SIG-M5 (cell line): ENCODE measurements at regions not wholly inside any gene's neighbourhood (a gene's known extent, or its start where the extent isn't known, plus 50 kb on each side); places are given as distances from the start of the nearest gene placed in this dataset.

Experiments
- DNase-seq: peaks from one replicate; lab custom pipeline; 2025; lab: John Stamatoyannopoulos, UW

GRCh38 chr21:22904385-22904784 lies 1906.2 kb downstream of the NCAM2 start:
- no peak for DNase-seq

DNA sequence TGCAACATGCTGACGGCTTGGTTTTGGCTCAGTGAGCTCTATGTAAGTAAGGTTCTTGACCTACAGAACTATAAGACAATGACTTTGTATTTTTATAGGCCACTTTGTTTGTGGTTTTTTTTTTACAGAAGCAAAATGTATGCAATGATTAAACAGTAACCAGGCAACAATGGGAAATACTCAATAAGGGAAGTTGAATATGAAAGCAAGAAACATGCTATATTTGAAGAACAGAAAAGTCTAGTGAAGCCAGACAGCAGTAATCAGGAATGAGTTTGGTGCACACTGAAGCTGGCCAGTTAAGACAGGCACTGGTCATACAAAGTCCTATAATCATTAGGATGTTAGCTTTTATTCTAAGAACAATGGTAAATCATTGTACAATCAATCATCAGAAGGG lies 1926.8 kb downstream of the NCAM2 start:
- DNase-seq: no peak

GRCh38 chr21:22927469-22927868 lies 1929.3 kb downstream of the NCAM2 start:
- DNase-seq: no peak

- no peak for DNase-seq
These were observed 1943.7 kb downstream of the NCAM2 start for GRCh38 chr21:22941779-22942490.

GRCh38 chr21:22955559-22955958 lies 1957.3 kb downstream of the NCAM2 start:
- no peak for DNase-seq

- no peak for DNase-seq
These were observed 1963.0 kb downstream of the NCAM2 start for GRCh38 chr21:22961258-22961657.

DNA sequence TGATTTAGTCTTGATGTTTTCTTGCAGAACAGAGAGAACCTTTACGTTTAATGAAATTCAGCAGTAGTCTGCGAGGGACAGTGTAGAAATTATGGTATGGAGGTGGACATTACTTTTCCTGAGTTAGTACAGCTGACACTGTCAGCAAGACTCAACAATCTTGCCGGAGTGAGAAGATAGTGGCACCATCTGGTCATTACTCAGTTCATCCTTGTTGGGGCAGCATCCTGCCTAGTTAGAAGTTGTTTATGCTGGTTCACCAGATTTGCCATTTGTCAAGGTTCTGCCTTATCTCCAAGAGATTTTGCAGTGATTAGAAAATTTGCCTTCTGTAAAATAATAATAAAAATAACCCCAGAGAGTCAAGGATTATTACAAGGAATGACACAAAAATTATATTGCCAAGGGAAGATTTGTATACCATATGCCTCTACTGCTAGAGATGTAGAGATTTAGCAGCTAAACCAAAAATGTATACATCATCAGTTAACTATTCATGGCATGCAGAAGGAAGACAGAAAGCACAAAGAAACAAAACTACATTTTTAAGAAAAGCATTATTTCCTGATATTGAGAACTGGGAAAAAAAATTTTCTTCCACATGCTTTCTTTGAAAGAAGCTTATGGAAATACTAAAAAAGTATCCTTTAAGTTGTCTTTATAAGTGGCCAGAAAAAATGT lies 1967.4 kb downstream of the NCAM2 start:
- no peak for DNase-seq

DNA sequence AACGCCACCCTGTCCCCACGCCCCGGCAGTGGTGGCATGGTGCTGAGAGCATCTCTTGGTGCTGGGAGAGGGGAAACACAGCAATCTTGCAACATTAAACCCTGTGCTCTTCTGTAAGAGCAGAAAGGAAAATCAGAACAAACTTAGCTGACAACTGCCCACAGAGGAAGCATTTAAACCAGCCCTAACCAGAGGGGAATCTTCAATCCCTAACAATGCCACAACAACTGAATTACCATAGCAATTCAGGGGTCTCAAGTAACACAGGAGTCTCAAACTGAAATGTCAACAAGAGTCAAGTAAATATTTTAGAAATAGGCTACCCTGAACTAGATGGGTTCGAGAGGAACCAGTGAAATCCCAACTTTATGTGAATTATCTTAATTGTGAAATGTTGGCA lies 1983.6 kb downstream of the NCAM2 start:
- no peak for DNase-seq

DNA sequence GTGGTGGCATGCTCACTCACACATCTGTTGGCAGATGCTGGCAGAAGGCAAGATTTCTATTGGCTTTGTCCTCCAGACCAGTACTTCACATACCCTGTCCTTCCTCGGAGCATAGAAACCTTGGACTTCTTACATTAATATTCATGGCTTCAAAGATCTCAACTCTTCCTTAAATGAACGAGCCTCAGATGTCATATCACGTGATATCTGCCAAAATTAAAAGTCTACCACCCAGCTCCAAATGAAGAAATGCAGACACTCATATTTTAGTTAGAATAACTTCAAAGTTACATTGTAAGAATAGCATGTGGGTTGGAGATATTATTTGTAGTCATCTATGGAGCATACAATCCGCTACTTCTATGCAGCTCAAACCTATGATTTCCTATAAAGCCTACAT lies 1994.9 kb downstream of the NCAM2 start:
- DNase-seq: no peak

DNA sequence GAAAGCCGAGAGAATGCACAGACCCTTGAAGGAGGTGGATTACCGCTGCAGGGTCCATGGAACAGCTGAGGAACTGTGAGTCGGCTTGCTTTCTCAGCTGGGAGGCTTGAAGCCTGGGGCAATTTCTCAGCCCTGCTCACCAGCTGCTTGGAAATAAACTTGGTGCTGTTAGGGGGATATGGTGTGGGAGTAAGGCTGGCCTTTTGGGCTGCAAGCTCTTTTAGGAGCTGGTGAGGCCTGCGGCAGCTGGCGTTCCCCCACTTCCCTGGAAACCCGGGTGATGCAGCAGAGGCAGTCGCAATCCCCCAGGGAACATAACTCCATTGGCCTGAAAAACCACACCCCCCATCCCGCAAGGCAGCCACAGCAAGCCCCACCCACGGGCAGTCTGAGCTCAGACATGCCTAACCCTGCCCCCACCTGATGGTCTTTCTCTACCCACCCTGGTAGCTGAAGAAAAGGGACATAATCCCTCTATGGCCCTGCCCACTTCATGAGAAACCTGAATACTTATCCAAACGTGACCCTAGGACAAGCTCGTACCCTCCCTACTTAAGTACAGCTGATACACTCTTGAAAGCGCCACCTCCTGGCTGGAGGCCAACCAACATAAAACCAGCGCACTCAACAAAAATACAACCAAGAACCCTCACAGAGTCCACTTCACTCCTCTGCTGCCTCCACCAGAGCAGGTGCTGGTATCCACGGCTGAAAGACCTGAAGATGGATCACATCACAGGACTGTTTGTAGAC lies 1995.8 kb downstream of the NCAM2 start:
- no peak for DNase-seq

GRCh38 chr21:23003951-23004350 lies 2005.7 kb downstream of the NCAM2 start:
- no peak for DNase-seq

DNA sequence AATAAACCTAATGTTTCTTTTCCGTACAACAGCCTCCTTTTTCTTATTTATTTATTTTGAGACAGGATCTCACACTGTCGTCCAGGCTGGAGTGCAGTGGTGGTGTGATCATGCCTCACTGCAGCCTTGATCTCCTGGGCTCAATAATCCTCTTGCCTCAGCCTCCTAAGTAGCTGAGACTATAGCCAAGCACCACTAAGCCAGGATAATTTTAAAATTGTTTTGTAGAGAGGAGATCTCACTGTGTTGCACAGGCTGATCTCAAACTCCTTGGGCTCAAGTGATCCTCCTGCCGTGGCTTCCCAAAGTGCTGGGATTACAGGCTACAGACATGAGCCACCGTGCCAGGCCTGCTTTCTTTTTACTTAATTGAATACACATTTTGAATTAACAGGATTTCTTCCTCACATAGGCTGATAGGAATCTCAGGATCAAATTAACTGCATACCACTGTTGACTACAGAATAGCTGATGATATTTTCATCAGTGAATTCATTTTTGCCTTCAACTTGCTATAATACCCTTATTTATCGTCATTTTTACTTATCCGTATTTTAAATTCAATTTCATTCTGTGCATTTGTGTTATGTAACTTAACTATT lies 2010.5 kb downstream of the NCAM2 start:
- no peak for DNase-seq

- DNase-seq: no peak
These were observed 2011.2 kb downstream of the NCAM2 start for GRCh38 chr21:23009360-23009759.

DNA sequence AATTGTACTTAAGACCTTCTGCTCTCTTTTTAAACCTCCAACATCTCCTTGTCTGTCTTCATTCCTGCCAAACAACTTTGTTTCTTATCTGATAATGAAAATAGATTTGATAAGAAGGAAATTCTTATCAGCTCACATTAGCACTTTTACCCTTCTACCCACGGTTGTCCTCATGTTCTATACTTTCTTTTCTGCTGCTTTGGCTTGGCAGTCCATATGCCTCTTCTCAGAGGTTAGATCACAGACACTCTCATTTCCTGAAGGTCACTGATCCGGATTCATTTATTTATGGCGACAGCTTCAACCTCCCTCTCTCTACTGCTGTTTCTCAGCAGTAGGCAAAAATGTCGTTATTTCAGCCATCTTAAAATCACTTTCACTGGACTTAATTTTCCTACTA lies 2015.8 kb downstream of the NCAM2 start:
- no peak for DNase-seq

DNA sequence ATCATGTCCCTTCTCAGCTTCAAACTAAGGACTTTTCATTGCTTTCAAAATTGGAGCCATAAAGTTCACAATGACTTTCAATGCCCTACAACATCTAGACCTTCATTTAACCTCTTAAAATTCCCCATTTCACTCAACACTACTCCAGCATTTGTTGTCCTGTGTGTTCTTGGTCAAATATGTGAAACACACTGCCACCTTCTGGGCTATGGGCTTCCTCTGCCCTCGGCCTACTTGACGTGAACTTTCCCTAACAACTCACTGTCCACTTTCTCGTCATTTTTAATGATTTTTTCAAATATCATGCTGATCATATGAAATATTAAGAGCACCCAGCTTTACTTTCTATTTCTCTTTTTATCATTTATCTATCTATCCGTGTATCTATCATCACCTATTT lies 2018.4 kb downstream of the NCAM2 start:
- no peak for DNase-seq

DNA sequence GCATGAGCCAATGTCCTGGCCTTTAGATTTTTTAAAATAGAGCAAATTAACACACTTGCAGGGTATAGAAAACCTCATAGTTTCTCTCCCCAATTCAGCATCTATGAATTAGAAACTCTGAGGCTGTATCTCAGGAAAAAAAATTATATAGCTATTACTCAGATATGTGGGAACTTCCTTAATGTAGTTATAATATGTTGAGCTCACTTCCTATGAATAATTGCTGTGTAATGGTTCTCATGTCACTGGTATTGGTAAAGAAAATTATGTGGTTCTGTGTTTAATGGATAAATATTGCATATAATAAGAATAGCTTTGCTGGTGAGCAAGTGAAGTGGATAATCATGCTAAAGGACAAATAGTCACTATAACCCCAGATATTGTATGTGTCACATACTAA lies 2019.8 kb downstream of the NCAM2 start:
- DNase-seq: no peak

DNA sequence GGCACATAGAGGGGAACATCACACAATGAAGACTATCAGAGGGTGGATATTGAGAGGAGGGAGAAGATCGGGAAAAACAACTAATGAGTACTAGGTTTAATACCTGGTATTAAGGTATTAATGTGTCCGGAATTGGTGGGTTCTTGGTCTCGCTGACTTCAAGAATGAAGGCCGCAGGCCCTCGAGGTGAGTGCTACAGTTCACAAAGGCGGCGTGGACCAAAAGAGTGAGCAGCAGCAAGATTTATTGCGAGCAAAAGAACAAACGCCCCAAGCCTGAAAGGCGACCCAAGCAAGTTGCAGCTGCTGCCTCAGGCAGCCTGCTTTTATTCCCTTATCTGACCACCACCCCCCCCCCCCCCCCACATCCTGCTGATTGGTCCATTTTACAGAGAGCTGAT lies 2022.8 kb downstream of the NCAM2 start:
- DNase-seq: no peak

DNA sequence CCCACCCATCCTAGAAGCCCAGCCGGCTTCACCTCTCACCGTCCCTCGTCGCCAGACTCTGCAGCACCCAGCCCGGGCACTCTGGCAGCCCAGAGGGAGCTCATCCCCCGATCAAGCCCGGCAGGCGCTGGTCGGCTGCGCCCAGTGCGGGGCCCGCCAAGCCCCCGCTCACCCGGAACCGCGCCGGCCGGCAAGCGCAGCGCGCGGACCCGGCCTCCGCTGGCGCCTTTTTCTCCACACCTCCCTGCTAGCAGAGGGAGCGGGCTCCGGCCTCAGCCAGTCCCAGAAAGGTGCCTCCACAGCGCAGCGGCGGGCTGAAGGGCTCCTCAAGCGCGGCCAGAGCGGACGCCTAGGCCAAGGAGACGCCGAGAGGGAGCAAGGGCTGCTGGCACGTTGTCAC lies 2023.3 kb downstream of the NCAM2 start:
- DNase-seq: no peak

GRCh38 chr21:23026878-23027277 lies 2028.7 kb downstream of the NCAM2 start:
- DNase-seq: no peak

DNA sequence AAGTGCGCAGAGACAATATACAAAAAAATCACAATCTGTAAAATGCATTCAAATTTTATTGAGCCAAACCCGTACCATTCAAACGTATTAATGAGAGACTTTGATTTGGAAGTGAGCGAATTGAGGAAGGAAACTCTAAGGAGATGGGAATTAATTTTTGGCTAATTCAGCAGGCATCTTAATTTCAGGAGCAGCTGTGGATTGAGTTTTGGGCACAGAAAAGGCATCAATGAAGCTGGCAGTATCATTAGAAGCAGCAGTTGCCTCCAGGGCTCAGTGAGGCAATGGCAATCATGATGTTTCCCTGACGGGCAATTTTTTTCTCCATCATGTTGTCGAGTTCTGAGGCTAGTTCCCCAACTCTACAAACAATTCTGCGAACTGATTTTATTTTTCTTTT lies 2041.6 kb downstream of the NCAM2 start:
- DNase-seq: no peak

- DNase-seq: no peak
These were observed 2047.7 kb downstream of the NCAM2 start for GRCh38 chr21:23045955-23046354.

DNA sequence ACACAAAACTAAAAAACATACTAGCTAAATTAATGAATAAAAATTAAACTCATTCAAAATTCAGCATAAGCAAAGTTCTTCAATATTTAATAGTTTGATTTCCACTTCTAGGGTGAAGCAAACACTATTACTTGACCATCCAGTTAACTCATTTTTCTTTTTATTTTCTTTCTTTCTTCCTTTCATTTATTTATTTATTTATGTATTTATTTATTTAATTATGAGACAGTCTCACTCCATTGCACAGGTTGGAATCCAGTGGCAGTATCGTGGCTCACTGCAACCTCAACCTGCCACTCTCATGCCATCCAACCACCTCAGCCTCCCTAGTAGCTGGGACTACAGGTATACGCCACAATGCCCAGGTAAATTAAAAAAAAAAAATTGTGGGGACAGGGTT lies 2069.5 kb downstream of the NCAM2 start:
- no peak for DNase-seq

DNA sequence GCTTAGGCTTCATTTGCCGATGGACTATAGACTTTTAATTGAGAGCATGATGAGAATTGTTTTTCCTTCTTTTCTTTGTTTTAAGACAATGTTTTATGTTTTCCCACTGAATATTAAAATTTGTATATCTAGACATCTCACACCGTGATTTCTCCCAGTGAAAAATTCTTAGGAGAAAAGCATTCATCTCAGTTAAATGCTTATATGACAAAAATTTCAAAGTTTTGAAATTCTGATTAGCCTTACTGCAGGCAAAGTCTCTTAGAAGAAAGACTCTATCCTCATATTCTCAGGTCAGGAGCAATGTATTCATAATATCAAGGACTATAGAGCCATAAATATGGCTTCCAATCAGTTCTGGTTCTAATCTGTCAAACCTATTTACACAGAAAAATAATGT lies 2085.0 kb downstream of the NCAM2 start:
- DNase-seq: no peak
